ENCODE measurements at regions not wholly inside any gene's neighbourhood (a gene's known extent, or its start where the extent isn't known, plus 50 kb on each side); places are given as distances from the start of the nearest gene placed in this dataset.

DNA sequence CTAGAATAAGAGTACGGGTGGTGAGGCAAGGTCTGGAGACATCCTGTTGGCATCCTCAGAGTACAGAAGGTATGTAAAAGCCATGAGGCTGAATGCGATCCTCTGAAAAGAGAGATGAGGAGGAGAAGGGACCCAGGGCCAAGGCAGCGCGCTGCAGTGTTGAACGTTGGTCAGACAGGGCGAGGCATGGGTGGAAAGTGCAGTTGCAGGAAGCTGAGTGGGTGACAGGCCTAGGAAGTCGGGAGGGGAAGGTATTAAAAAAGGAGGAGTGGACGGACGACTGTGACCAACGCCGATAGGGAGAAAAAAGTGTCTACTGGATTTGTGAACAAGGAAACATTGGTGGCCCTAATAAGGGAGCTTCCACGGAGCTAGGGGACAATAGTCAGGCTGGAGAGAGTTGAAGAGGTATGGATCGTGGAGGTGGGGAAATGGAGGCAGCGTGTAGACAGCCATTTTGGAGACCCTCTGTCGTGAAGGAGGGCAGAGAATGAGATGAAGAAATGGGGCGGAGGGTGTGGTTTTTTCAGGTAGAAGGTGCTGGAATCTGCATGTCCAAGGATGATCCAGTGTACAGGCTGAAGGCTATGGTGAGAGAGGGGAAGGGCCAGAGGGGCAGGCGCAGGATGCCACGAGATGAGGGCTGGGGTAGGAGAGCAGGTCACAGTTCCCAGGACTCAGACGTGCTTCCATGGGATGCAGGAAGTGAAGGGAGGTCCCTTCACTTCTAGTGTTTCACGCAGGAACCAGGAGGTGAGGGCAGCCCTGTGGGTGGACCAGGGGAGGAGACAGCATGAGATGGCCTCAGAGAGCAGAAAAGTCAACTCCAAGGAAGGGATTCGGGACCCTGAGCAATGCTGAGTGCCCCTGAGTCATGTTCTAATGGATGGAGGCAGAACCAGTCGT lies 115.9 kb downstream of the ASB7 start:
- DNase-seq (no peak), ATAC-seq (no peak)
- intact Hi-C loops (cut with DNase I): no loop called here
- Histone ChIP-seq H3K27me3 (ENCODE audit: insufficient read depth in 3 of 3, low read length in 2 of 3) (peaks cover 0 to 2% (median 0%) of the 10 kb centered on the region in 3 donors), H3K4me3 (no peak overlapping the region), H3K27ac (no peak overlapping the region), H3K36me3 (ENCODE audit: insufficient read depth in 1 of 2, low read depth in 1 of 2) (no peaks in the 10 kb centered on the region), H3K9me3 (no peaks in the 10 kb centered on the region), H3K4me1 (peaks cover 2% of the 10 kb centered on the region)
- TF ChIP-seq, protein P1, sequence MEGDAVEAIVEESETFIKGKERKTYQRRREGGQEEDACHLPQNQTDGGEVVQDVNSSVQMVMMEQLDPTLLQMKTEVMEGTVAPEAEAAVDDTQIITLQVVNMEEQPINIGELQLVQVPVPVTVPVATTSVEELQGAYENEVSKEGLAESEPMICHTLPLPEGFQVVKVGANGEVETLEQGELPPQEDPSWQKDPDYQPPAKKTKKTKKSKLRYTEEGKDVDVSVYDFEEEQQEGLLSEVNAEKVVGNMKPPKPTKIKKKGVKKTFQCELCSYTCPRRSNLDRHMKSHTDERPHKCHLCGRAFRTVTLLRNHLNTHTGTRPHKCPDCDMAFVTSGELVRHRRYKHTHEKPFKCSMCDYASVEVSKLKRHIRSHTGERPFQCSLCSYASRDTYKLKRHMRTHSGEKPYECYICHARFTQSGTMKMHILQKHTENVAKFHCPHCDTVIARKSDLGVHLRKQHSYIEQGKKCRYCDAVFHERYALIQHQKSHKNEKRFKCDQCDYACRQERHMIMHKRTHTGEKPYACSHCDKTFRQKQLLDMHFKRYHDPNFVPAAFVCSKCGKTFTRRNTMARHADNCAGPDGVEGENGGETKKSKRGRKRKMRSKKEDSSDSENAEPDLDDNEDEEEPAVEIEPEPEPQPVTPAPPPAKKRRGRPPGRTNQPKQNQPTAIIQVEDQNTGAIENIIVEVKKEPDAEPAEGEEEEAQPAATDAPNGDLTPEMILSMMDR (IDR thresholded peaks at IDR 0.05): no peak
- WGBS, 3 donors: 85 to 91% (median 89%) methylated on average over 22 of the region's 22 CpGs

DNA sequence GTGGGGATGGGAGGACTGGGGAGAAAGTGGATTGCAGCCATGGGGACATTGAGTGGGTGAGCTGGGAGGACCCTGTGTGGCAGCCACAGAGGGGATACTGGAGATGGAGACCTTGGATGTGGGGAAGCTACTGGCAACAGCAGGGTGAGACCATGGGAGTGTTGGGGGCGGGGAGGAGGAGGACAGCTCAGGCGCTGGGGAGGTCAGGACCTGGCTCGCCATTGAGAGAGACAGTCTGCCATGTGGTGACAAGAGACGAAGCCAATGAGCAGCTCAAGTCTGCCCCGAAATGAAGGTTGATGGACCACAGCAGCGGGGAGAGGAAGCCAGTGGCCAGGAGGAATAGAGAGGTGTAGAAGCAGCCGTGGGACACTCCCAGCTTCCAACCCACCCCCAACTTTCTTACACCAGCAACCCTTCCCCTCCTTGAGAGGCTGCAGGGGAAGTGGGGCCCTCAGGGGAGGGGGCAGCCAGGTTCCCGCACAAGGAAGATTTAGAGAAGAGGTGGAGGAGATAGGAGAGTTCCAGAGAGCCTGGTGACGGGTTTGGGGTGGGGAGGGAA lies 118.1 kb downstream of the ASB7 start:
- peaks cover 0 to 2% (median 0%) of the 10 kb centered on the region in 3 donors for H3K27me3 ChIP-seq (ENCODE audit: insufficient read depth in 3 of 3, low read length in 2 of 3)
- no peaks in the 10 kb centered on the region for H3K9me3 ChIP-seq
- peaks cover 2% of the 10 kb centered on the region for H3K4me1 ChIP-seq
- H3K4me3 ChIP-seq: no peak overlapping the region
- H3K27ac ChIP-seq: no peak overlapping the region
- no peak for ATAC-seq
- intact Hi-C loops (cut with DNase I): no loop called here
- TF ChIP-seq, protein P1 (IDR thresholded peaks at IDR 0.05): no peak
- H3K36me3 ChIP-seq (ENCODE audit: insufficient read depth in 1 of 2, low read depth in 1 of 2): no peaks in the 10 kb centered on the region
- no peak for DNase-seq
- 84 to 87% (median 85%) methylated on average over 9 of the region's 9 CpGs for WGBS, 3 donors

DNA sequence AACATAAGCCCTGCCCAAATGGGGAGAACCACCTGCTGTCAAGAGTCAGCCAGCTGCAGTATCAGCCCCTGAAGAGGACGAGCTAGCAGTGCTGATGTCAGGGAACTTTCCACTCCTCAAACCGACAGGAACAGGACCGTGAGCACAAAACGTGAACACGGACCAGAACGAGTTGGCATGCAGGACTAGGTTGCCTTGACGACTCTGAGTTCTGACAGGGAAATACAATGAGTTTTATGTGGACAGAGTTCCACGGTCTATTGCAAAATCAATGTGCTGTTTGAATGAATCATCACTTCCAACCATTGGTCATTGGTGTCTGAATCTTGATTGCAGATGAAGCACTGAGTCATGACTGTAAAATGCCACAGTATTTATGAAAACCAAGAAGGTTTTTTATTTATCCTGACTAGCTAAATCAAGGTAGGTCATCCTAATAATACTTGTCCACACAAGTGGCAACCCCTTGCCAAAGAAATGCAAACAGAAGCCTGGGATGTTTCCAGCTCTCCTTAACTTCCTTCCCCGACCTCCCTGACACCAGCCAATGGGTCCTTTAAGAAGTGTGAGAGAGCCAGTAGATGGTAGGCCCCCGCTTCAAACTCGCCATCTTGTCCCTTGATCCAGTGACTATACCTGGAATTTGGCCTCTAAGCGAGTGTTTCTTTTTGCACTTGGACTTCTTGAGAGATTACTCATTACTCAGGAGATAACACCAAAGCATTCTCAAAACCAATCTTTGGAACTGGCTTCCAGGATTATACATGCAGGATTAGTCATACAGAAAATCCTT lies 119.6 kb downstream of the ASB7 start:
- H3K9me3 ChIP-seq: no peaks in the 10 kb centered on the region
- no peaks in the 10 kb centered on the region for H3K4me1 ChIP-seq
- peak; percentile 73 to 83 for DNase-seq
- peaks cover 0 to 2% (median 0%) of the 10 kb centered on the region in 3 donors for H3K27me3 ChIP-seq (ENCODE audit: insufficient read depth in 3 of 3, low read length in 2 of 3)
- TF ChIP-seq, protein P1 (IDR thresholded peaks at IDR 0.05): no peak
- intact Hi-C loops (cut with DNase I): no loop called here
- peak; percentile 68 to 88 (median 84) for ATAC-seq
- H3K4me3 ChIP-seq: no peak overlapping the region
- peak overlapping the region; percentile 65 for H3K27ac ChIP-seq
- WGBS, 3 donors: 35 to 39% (median 37%) methylated on average over 12 of the region's 12 CpGs
- H3K36me3 ChIP-seq (ENCODE audit: insufficient read depth in 1 of 2, low read depth in 1 of 2): no peaks in the 10 kb centered on the region

DNA sequence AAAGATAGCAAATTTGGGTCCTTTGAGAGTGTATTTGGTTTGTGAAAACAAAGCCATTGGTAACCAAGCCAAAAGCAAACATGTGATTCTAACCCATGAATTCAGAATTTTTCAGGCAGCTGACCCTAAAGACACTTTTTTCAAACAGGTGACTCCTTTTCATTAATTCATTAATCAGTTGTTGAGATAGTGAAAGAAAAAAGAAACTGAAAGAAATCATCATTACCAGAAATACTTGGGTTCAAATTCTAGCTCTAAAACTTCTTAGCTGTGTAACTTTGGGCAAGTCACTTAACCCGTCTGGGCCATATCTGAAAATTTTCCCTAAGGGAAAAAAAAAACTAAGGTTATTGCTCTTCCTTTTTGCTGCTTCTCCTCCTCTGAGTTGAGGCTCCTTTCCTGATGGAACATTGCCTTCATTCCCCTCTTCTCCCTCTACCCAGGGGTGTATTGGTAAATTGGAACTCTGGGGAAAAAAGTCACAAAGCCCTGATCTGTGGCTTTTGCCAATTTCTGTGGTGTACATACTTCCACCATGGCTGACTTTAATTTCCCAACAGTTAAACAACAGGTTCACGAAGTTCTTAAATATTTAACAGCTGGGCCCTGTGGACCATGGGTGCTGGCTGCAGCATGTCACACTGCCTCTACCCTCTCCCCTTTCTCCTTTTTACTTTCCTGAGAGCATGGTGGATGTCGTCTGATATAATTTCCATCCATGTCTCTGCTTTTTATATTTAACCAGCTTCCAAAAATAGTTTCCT lies 120.3 kb downstream of the ASB7 start:
- Histone ChIP-seq H3K36me3 (ENCODE audit: insufficient read depth in 1 of 2, low read depth in 1 of 2) (no peaks in the 10 kb centered on the region), H3K27ac (peak overlapping the region; percentile 53), H3K4me1 (no peaks in the 10 kb centered on the region), H3K27me3 (ENCODE audit: insufficient read depth in 3 of 3, low read length in 2 of 3) (peaks cover 0 to 2% (median 0%) of the 10 kb centered on the region in 3 donors), H3K4me3 (no peak overlapping the region), H3K9me3 (no peaks in the 10 kb centered on the region)
- TF ChIP-seq, protein P1 (IDR thresholded peaks at IDR 0.05): no peak
- intact Hi-C loops (cut with DNase I): no loop called here
- WGBS, 3 donors: 73 to 82% (median 75%) methylated on average over 3 of the region's 3 CpGs
- no peak for DNase-seq
- no peak for ATAC-seq
